Right forelimb (tissue), 1 donor: ENCODE measurements at regions not wholly inside any gene's neighbourhood (a gene's known extent, or its start where the extent isn't known, plus 50 kb on each side); places are given as distances from the start of the nearest gene placed in this dataset.

Experiments used
- DNase-seq: peaks from one replicate; pipeline ENCODE4 v3.0.0-alpha.2; 2018

DNA sequence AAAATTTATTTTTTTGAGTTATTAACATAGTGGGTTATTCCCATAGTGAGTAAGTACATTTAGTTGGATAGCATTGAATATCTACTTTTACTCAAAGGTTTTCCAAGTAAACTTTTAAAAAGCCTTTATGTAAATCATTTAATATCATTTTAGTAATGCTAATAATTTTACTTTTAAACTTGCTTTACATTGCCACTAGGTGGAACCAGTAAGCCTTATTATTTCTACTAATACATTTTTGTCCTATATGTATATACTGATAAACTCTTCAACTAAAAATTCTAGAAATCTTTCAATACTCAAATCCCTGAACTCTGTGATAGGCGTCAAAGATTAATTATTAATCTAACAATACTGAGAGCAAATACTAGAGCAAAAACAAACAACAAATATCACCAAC, 1709.2 kb upstream of the PCDH20 start:
- no peak for DNase-seq

DNA sequence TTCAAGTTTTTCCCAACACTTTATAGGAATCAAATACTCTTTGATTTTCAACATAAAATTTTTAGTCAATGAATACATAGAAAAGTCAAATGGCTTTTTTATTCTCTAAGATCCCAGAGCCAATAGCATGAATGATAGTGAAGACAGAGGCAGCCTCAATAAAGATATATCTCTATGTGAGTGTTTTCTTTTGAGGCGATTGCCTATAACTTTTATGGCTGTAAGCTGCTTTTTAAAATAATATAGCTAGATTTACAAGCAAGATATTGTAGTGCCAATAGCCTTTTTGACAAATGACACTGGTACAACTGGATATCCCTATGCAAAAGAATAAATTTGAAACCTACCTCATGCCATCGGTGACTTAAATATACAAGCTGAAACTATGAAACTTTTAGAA, 1705.2 kb upstream of the PCDH20 start:
- no peak for DNase-seq

- DNase-seq, result no peak
Measured at GRCh38 chr13:63117710-63118109, 1702.1 kb upstream of the PCDH20 start.

DNA sequence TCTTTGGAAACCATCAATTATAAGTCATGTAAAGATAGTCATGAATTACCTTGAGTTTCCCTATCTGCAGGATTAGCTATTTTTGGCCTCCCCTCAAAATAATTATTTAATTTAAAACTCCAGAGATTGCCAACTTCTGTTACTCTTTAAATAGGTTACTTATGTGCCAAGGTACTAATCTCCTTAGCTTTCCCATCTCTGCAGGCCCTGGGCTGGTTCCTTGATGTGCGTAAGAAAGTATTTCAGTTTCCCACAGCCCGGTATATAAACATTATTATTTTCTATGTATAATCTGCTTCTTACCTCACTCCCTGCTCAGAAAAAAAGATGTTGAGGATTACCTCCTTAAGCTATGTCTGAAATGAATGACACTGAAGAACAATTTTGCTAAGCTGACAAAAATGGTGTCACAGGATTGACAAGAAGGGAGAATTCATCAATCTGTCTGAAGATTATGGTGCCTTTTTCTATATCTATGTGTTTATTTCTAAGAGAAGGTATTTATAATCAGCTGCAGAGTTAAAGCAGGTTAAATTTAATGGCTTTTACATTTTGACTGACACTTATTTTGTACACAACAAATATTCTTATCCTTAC, 1697.2 kb upstream of the PCDH20 start:
- DNase-seq, result no peak

DNA sequence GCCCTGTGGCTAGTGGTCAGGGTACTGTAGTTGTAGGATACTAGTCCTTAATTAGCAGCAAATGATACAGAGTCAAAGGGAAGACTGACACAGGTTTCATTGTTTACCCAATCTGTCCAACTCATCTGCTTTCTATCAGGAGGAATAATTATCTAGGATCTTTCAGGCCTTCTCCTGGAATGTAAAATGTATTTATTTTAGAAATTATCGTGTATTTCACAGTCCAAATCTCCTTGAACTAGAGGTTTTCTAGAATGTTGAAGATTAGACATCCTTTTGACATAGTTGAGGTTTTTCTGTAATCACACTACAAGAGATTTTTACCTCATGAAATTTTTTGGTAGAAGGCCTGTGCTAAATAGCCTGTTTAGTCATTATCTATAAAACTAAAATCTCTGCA, 1694.8 kb upstream of the PCDH20 start:
- no peak for DNase-seq

- no peak for DNase-seq
Measured at GRCh38 chr13:63107179-63107943, 1691.7 kb upstream of the PCDH20 start.

DNA sequence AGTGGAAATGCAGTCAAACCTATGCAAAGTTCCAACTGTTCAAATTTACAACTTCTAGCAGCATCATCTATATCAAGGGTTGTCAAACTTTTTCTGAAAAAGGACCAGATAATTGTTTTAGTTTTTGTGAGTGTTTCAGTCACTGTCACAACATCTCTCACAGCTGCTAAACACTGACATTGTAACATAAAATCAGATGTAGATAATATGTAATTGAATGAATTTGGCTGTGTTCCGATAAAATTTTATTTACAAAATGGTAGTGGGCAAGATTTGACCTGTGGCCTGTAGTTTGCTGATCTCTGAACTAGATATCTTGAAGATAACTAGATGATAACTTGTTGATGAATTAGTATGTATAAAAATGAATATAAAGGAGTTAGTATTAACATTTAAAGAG, 1679.1 kb upstream of the PCDH20 start:
- DNase-seq, result no peak

- DNase-seq, result no peak
Measured at GRCh38 chr13:63093907-63094469, 1678.3 kb upstream of the PCDH20 start.

DNA sequence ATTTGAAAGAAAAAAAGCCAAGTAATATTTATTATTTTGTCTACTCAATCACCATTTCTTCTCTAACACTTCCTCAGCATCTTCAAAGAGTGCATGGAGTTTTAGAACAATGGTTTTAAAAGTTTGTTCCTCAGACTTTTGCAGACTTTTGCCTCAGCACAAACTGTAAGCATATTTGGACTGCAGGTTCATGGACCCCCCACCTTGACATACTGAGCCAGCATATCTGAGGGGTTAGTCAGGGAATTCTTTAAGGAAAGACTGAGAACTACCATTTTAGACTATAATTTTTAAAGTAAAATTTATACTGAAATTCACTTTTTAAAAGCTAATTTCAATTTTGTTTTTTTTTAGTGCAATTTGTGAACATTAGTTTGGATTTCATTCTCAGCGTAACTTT, 1676.8 kb upstream of the PCDH20 start:
- DNase-seq, result no peak

GRCh38 chr13:63090524-63090923, 1674.9 kb upstream of the PCDH20 start:
- no peak for DNase-seq

DNA sequence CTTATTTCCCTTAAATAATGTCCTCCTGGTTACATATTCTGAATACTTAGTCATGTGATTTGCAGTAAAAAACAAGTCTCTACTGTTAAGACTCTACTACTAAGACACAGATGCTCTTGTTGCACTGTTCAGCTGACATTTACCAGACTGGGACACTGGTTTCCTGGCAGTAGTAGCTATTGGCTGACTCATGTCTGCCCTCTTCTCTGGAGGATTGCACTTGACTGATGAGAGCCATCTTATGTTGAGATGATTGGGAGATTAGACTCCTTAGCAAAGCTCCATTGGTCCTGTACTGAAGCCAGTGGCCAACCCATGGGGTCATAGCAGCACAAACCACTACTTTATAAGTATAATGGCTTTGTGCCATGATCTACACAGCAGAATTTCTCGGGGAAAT, 1672.6 kb upstream of the PCDH20 start:
- DNase-seq, result no peak

- DNase-seq, result no peak
Measured at GRCh38 chr13:63086286-63086685, 1670.6 kb upstream of the PCDH20 start.

- DNase-seq, result no peak
Measured at GRCh38 chr13:63085851-63086250, 1670.2 kb upstream of the PCDH20 start.

GRCh38 chr13:63081400-63082014, 1665.9 kb upstream of the PCDH20 start:
- DNase-seq, result no peak

DNA sequence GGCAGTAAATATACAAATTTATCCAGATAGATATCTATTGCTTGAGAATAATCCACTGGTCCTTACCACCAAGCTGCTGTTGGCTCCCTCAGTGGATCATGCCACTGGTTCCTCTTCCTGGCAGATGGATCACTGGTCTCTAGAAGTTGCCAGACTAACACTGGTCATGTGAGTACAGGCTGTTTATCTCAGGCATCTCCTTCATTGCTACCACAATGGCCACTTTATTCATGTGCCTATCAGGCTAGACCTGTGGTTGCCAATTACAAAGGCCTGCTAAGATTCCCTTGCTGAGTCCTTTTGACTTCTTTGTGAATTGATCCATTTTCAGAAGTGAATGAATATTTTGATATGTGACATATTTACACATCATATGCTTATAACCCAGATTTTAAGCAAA, 1659.5 kb upstream of the PCDH20 start:
- DNase-seq, result no peak

DNA sequence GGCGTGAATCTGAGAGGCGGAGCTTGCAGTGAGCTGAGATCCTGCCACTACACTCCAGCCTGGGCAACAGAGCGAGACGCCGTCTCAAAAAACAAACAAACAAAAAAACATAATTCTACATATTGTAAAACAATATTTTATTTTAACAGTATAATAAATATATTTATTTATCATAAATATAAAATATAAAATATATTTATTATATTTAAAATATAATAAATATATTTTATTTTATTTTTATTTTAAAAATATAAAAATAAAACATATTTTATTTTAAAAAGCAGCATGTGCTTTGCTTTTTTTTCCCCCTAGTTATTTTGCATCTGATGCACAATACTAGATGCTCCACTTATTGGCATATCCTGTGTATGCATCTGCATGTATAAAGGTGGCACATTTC, 1634.6 kb upstream of the PCDH20 start:
- no peak for DNase-seq

- no peak for DNase-seq
Measured at GRCh38 chr13:63048653-63049052, 1633.0 kb upstream of the PCDH20 start.

DNA sequence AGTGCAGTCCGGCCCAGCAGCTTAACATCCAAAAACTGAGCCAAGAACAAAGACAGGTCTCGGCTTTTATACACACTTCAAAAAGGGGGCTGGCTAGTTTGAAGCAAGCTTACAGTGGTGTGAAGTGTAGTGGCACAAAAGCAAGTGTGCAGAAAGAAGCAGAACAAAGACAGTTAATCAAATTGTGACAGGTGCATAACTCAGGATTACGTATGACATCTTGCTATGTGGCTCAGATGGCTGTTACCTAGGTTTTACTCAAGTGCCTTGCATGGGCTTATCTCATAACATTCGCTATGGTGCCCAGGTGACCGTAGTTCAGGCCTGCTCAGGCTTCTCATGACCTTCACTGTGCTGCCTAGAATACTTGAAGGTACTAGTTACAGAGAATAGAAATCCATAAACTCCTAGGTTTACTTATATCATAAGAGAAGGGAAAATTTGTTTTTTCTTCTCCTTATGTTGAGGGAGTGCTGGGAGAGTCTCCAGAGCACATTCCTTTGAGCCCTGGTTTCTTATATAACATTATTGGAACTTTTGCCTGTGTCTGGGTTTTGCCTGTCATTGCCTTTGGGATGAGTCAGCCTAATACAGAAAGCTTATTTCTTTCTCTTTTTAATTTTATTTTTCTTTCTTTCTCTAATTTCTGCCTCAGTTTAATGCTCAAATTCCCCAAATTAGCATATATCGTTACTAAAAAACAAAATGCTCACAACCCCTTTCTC, 1629.1 kb upstream of the PCDH20 start:
- DNase-seq, result no peak

- DNase-seq, result no peak
Measured at GRCh38 chr13:63042686-63043085, 1627.0 kb upstream of the PCDH20 start.

- no peak for DNase-seq
Measured at GRCh38 chr13:63041640-63042414, 1626.2 kb upstream of the PCDH20 start.

- no peak for DNase-seq
Measured at GRCh38 chr13:63026285-63026797, 1610.7 kb upstream of the PCDH20 start.

GRCh38 chr13:63025741-63026140, 1610.1 kb upstream of the PCDH20 start:
- no peak for DNase-seq
